D721Med (cell line): ENCODE measurements at regions not wholly inside any gene's neighbourhood (a gene's known extent, or its start where the extent isn't known, plus 50 kb on each side); places are given as distances from the start of the nearest gene placed in this dataset.
A peak's percentile ranks its signal among the peaks of the same experiment; 100 is the strongest.

Source experiments
- DNase-seq: peaks from one replicate; pipeline ENCODE4 v3.0.0; 2011; ENCODE audit warnings: low spot score; ENCODE audit not compliant: insufficient read length
- FAIRE-seq: peaks from 2 replicates; lab custom pipeline; 2011; peaks lifted over from hg19 to GRCh38; lab: Jason Lieb, UNC
- CTCF ChIP-seq: IDR thresholded peaks from 2 replicates; pipeline ENCODE4 v1.5.1; 2012; ENCODE audit warnings: mild to moderate bottlenecking, control low read depth; ENCODE audit not compliant: insufficient read depth; ENCODE audit errors: missing control alignments

- FAIRE-seq (no peak), DNase-seq (no peak)
- TF ChIP-seq CTCF: no peak
These were observed 144.6 kb upstream of the FBN2 start for GRCh38 chr5:128682669-128683068.

- no peak for DNase-seq
- no peak for FAIRE-seq
- TF ChIP-seq CTCF: no peak
These were observed 146.9 kb upstream of the FBN2 start for GRCh38 chr5:128684961-128685360.

GRCh38 chr5:128687930-128688329, 149.9 kb upstream of the FBN2 start:
- no peak for TF ChIP-seq CTCF
- DNase-seq (no peak), FAIRE-seq (no peak)

- no peak for FAIRE-seq
- no peak for TF ChIP-seq CTCF
- no peak for DNase-seq
These were observed 155.7 kb upstream of the FBN2 start for GRCh38 chr5:128693764-128694163.

GRCh38 chr5:128695791-128696530, 157.9 kb upstream of the FBN2 start:
- FAIRE-seq (no peak), DNase-seq (no peak)
- peak; percentile 17 for TF ChIP-seq CTCF

GRCh38 chr5:128701301-128701700, 163.3 kb upstream of the FBN2 start:
- no peak for FAIRE-seq
- no peak for DNase-seq
- TF ChIP-seq CTCF: no peak

GRCh38 chr5:128703322-128703721, 165.3 kb upstream of the FBN2 start:
- no peak for TF ChIP-seq CTCF
- no peak for DNase-seq
- FAIRE-seq: no peak
